ENCODE measurements at regions not wholly inside any gene's neighbourhood (a gene's known extent, or its start where the extent isn't known, plus 50 kb on each side); places are given as distances from the start of the nearest gene placed in this dataset.

- Mint-ChIP-seq H3K9me3 (ENCODE audit: unreplicated experiment) (peaks cover 16% of the 10 kb centered on the region), H3K27me3 (ENCODE audit: unreplicated experiment) (peaks cover 18% of the 10 kb centered on the region), H3K27ac (ENCODE audit: unreplicated experiment) (no peak overlapping the region), H3K36me3 (ENCODE audit: unreplicated experiment) (peaks cover 5% of the 10 kb centered on the region), H3K4me3 (ENCODE audit: unreplicated experiment) (no peak overlapping the region), H3K4me1 (ENCODE audit: unreplicated experiment) (no peaks in the 10 kb centered on the region)
- TF ChIP-seq CTCF (IDR thresholded peaks at IDR 0.05), result no peak
- DNase-seq (ENCODE audit: extremely low spot score, unreplicated experiment), result no peak
Observed at GRCh38 chr4:13762130-13762529, 134.6 kb upstream of the BOD1L1 start.

- Mint-ChIP-seq H3K27ac (ENCODE audit: unreplicated experiment) (no peak overlapping the region), H3K4me1 (ENCODE audit: unreplicated experiment) (no peaks in the 10 kb centered on the region), H3K9me3 (ENCODE audit: unreplicated experiment) (peaks cover under 1% of the 10 kb centered on the region), H3K4me3 (ENCODE audit: unreplicated experiment) (no peak overlapping the region), H3K27me3 (ENCODE audit: unreplicated experiment) (peaks cover 24% of the 10 kb centered on the region), H3K36me3 (ENCODE audit: unreplicated experiment) (no peaks in the 10 kb centered on the region)
- DNase-seq (ENCODE audit: extremely low spot score, unreplicated experiment), result no peak
- no peak for TF ChIP-seq CTCF (IDR thresholded peaks at IDR 0.05)
Observed at GRCh38 chr4:13763707-13764106, 136.2 kb upstream of the BOD1L1 start.

GRCh38 chr4:13765539-13765938, 138.0 kb upstream of the BOD1L1 start:
- Mint-ChIP-seq H3K36me3 (ENCODE audit: unreplicated experiment) (no peaks in the 10 kb centered on the region), H3K4me3 (ENCODE audit: unreplicated experiment) (no peak overlapping the region), H3K27ac (ENCODE audit: unreplicated experiment) (no peak overlapping the region), H3K4me1 (ENCODE audit: unreplicated experiment) (no peaks in the 10 kb centered on the region), H3K27me3 (ENCODE audit: unreplicated experiment) (peaks cover 26% of the 10 kb centered on the region), H3K9me3 (ENCODE audit: unreplicated experiment) (peaks cover 8% of the 10 kb centered on the region)
- no peak for TF ChIP-seq CTCF (IDR thresholded peaks at IDR 0.05)
- DNase-seq (ENCODE audit: extremely low spot score, unreplicated experiment), result no peak

GRCh38 chr4:13766761-13767540, 139.4 kb upstream of the BOD1L1 start:
- Mint-ChIP-seq H3K27me3 (ENCODE audit: unreplicated experiment) (peaks cover 36% of the 10 kb centered on the region), H3K27ac (ENCODE audit: unreplicated experiment) (no peak overlapping the region), H3K9me3 (ENCODE audit: unreplicated experiment) (peaks cover 14% of the 10 kb centered on the region), H3K4me1 (ENCODE audit: unreplicated experiment) (no peaks in the 10 kb centered on the region), H3K36me3 (ENCODE audit: unreplicated experiment) (no peaks in the 10 kb centered on the region), H3K4me3 (ENCODE audit: unreplicated experiment) (no peak overlapping the region)
- TF ChIP-seq CTCF (IDR thresholded peaks at IDR 0.05), result no peak
- DNase-seq (ENCODE audit: extremely low spot score, unreplicated experiment), result no peak

GRCh38 chr4:13777341-13777740, 149.8 kb upstream of the BOD1L1 start:
- H3K4me3 Mint-ChIP-seq (ENCODE audit: unreplicated experiment), result no peak overlapping the region
- DNase-seq (ENCODE audit: extremely low spot score, unreplicated experiment), result no peak
- no peak overlapping the region for H3K27ac Mint-ChIP-seq (ENCODE audit: unreplicated experiment)
- peaks cover 20% of the 10 kb centered on the region for H3K9me3 Mint-ChIP-seq (ENCODE audit: unreplicated experiment)
- TF ChIP-seq CTCF (IDR thresholded peaks at IDR 0.05), result no peak
- H3K4me1 Mint-ChIP-seq (ENCODE audit: unreplicated experiment), result no peaks in the 10 kb centered on the region
- H3K36me3 Mint-ChIP-seq (ENCODE audit: unreplicated experiment), result no peaks in the 10 kb centered on the region
- peaks cover 24% of the 10 kb centered on the region for H3K27me3 Mint-ChIP-seq (ENCODE audit: unreplicated experiment)
